ENCODE measurements at regions not wholly inside any gene's neighbourhood (a gene's known extent, or its start where the extent isn't known, plus 50 kb on each side); places are given as distances from the start of the nearest gene placed in this dataset.

DNA sequence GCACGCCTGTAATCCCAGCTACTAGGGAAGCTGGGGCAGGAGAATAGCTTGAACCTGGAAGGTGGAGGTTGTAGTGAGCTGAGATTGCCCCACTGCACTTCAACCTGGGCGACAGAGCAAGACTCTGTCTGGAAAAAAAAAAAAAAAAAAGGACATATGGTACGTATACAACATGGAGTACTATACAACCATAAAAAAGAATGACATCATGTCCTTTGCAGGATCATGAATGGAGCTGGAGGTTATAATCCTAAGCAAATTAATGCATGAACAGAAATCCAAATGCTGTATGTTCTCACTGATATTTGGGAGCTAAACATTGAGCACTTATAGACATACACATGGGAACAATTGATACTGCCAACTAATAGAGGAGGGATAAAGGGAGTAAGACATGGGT, 99.3 kb upstream of the KCNJ3 start:
- TF ChIP-seq, protein P1, sequence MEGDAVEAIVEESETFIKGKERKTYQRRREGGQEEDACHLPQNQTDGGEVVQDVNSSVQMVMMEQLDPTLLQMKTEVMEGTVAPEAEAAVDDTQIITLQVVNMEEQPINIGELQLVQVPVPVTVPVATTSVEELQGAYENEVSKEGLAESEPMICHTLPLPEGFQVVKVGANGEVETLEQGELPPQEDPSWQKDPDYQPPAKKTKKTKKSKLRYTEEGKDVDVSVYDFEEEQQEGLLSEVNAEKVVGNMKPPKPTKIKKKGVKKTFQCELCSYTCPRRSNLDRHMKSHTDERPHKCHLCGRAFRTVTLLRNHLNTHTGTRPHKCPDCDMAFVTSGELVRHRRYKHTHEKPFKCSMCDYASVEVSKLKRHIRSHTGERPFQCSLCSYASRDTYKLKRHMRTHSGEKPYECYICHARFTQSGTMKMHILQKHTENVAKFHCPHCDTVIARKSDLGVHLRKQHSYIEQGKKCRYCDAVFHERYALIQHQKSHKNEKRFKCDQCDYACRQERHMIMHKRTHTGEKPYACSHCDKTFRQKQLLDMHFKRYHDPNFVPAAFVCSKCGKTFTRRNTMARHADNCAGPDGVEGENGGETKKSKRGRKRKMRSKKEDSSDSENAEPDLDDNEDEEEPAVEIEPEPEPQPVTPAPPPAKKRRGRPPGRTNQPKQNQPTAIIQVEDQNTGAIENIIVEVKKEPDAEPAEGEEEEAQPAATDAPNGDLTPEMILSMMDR (conservative IDR thresholded peaks at IDR 0.05; ENCODE audit: low read length) = no peak
- no peak for TF ChIP-seq EZH2phosphoT487 (IDR thresholded peaks at IDR 0.05; ENCODE audit: borderline replicate concordance)

Measured in Loucy (cell line).